Colonic mucosa (tissue), 4 donors: ENCODE measurements at regions not wholly inside any gene's neighbourhood (a gene's known extent, or its start where the extent isn't known, plus 50 kb on each side); places are given as distances from the start of the nearest gene placed in this dataset.

ENCODE experiments used
- DNase-seq: peaks from one replicate; pipeline ENCODE4 v3.0.0-alpha.2; 2020
- H3K27ac ChIP-seq: fragments of 200-600 bp; one replicate; pipeline ENCODE4 v1.8.0; 2021
- H3K27me3 ChIP-seq: fragments of 200-600 bp; one replicate; pipeline ENCODE4 v1.8.0; 2021
- H3K36me3 ChIP-seq: fragments of 200-600 bp; one replicate; pipeline ENCODE4 v1.8.0; 2021
- H3K4me1 ChIP-seq: fragments of 200-600 bp; one replicate; pipeline ENCODE4 v1.8.0; 2021; ENCODE audit warnings: mild to moderate bottlenecking
- H3K4me3 ChIP-seq: fragments of 200-600 bp; one replicate; pipeline ENCODE4 v1.8.0; 2021
- H3K9ac ChIP-seq, 2 donors: one replicate each; pipeline ENCODE4 v1.7.0; 2013; ENCODE audit warnings: control low read depth in 2 of 2, low read depth in 2 of 2, low read length in 2 of 2
- H3K9me3 ChIP-seq: fragments of 200-600 bp; one replicate; pipeline ENCODE4 v1.8.0; 2021
- CTCF ChIP-seq: fragments of 200-600 bp; IDR thresholded peaks from one replicate; pipeline ENCODE4 v1.8.0; 2022; ENCODE audit warnings: antibody characterized with exemption, mild to moderate bottlenecking
- intact Hi-C: fragments of 100-400 bp; cut with DNase I; formaldehyde crosslinking; loops from one replicate; pipeline ENCODE4 v1.14.1; 2022
- donor health status: healthy.
- donor health status: DM: no; HTN: no; CAD: no.
- donor health status: DM: no; HTN: no; CAD: no.

DNA sequence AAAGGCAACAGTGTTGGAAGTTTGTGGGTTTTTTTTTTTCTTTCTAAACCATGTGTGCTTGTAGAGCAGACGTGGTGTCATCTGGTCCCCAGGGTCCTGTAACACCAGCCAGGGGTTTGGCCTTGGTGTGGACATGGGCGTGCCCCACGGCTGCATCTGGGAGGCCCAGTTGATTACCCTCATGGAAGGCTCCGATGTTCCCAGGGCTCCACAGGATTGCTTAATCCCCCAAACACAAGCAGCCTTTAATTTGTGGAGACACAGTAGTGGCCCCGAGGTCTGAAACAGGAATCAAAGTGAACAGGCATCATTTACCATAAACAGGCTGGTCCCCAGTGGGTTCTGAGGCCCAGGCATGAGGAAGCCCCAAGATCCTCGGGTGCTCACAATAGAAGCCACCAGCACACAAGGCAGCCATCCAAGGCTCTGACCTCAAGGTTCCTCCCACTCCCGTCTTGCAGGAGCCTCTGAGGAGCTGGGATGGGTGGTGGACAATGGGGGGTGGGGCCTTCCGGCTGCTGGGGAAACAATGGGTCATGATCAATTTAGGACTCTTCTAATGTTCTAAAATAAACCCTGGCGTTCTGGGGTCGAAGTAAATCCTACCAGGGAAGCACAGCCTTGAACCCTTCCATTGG lies 115.0 kb upstream of the CD82 start:
- H3K27ac ChIP-seq, result no peak overlapping the region
- no peaks in the 10 kb centered on the region for H3K27me3 ChIP-seq
- intact Hi-C loops, result no loop called here
- DNase-seq, result no peak
- no peak overlapping the region for H3K9ac ChIP-seq
- no peak overlapping the region for H3K4me3 ChIP-seq
- no peaks in the 10 kb centered on the region for H3K9me3 ChIP-seq
- H3K4me1 ChIP-seq, result no peaks in the 10 kb centered on the region
- TF ChIP-seq CTCF, result no peak
- no peaks in the 10 kb centered on the region for H3K36me3 ChIP-seq

- Histone ChIP-seq H3K27me3 (no peaks in the 10 kb centered on the region), H3K27ac (no peak overlapping the region), H3K36me3 (no peaks in the 10 kb centered on the region), H3K4me1 (no peaks in the 10 kb centered on the region), H3K4me3 (no peak overlapping the region), H3K9ac (no peak overlapping the region), H3K9me3 (no peaks in the 10 kb centered on the region)
- DNase-seq, result no peak
- intact Hi-C loops, result no loop called here
- no peak for TF ChIP-seq CTCF
Observed at GRCh38 chr11:44451706-44452105, 113.8 kb upstream of the CD82 start.

GRCh38 chr11:44452827-44453572 lies 112.5 kb upstream of the CD82 start:
- intact Hi-C loops, result no loop called here
- Histone ChIP-seq H3K4me1 (no peaks in the 10 kb centered on the region), H3K4me3 (no peak overlapping the region), H3K9me3 (no peaks in the 10 kb centered on the region), H3K36me3 (no peaks in the 10 kb centered on the region), H3K27me3 (no peaks in the 10 kb centered on the region), H3K27ac (no peak overlapping the region), H3K9ac (no peak overlapping the region)
- no peak for TF ChIP-seq CTCF
- no peak for DNase-seq

DNA sequence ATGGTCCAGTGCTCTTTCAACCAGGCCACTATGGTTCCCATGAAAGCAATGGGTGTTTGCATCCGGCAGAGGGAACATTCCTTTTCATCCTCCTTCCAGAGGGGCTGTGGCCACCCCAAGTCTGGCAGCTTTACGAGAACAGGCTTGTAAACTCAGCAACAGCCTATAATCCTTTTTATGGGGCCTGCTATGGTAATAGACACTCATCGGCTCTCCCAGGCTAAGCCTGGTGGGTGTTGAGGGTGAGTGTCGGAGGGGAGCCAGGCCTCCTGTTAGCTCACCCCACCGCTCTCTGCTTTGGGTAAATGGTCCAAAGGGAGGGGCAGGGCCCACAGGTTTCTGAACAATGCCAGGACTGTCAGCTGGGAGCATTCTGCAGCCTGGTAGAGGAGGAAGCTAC lies 111.6 kb upstream of the CD82 start:
- H3K27me3 ChIP-seq, result no peaks in the 10 kb centered on the region
- H3K9me3 ChIP-seq, result no peaks in the 10 kb centered on the region
- no peak for DNase-seq
- no peak overlapping the region for H3K4me3 ChIP-seq
- intact Hi-C loops, result no loop called here
- H3K27ac ChIP-seq, result no peak overlapping the region
- TF ChIP-seq CTCF, result no peak
- no peaks in the 10 kb centered on the region for H3K4me1 ChIP-seq
- H3K9ac ChIP-seq, result no peak overlapping the region
- H3K36me3 ChIP-seq, result no peaks in the 10 kb centered on the region

GRCh38 chr11:44454666-44455065 lies 110.8 kb upstream of the CD82 start:
- no peak for DNase-seq

More at GRCh38 chr11:44454666-44455065, 110.8 kb upstream of the CD82 start:
- intact Hi-C loops, result no loop called here
- H3K36me3 ChIP-seq, result no peaks in the 10 kb centered on the region
- H3K4me3 ChIP-seq, result no peak overlapping the region
- no peaks in the 10 kb centered on the region for H3K4me1 ChIP-seq
- H3K9me3 ChIP-seq, result no peaks in the 10 kb centered on the region
- TF ChIP-seq CTCF, result no peak
- no peak overlapping the region for H3K27ac ChIP-seq
- H3K27me3 ChIP-seq, result no peaks in the 10 kb centered on the region
- H3K9ac ChIP-seq, result no peak overlapping the region
